SK-N-MC (cell line): ENCODE measurements at regions not wholly inside any gene's neighbourhood (a gene's known extent, or its start where the extent isn't known, plus 50 kb on each side); places are given as distances from the start of the nearest gene placed in this dataset.

Source experiments
- EZH2 ChIP-seq: fragments of 200-600 bp; sonication (generic); IDR thresholded peaks from one replicate; pipeline ENCODE4 v1.6.1; 2017; ENCODE audit warnings: antibody characterized with exemption
- POLR2AphosphoS5 ChIP-seq: IDR thresholded peaks from 2 replicates; pipeline ENCODE4 v1.6.1; 2012; ENCODE audit warnings: mild to moderate bottlenecking, low read depth, low read length, borderline replicate concordance

- TF ChIP-seq POLR2AphosphoS5 (no peak), EZH2 (no peak)
Observed at GRCh38 chr12:124471828-124472227, 95.6 kb downstream of the NCOR2 start.
